SK-N-SH (cell line): ENCODE measurements at regions not wholly inside any gene's neighbourhood (a gene's known extent, or its start where the extent isn't known, plus 50 kb on each side); places are given as distances from the start of the nearest gene placed in this dataset.

Experiments
- CTCF ChIA-PET: fragments of 300-600, 350-600 bp; formaldehyde crosslinking; extraction: SDS; loops from one replicate; lab custom pipeline; 2021; lab: Yijun Ruan, JAX
- POLR2A ChIA-PET: fragments of 350-600 bp; sonication (Branson Sonifier 250); formaldehyde crosslinking; extraction: SDS; loops from one replicate; lab custom pipeline; 2020; ENCODE audit warnings: antibody characterized with exemption, inconsistent platforms; lab: Yijun Ruan, JAX
- DNase-seq: peaks from one replicate; pipeline ENCODE4 v3.0.0; 2012
- H2AFZ ChIP-seq: fragments of 200-600 bp; sonication (generic); 2 replicates; pipeline ENCODE4 v1.8.1; 2016; ENCODE audit warnings: antibody characterized with exemption, mild to moderate bottlenecking, low read depth
- H3F3A ChIP-seq: fragments of 200-600 bp; sonication (generic); replicated peaks from 2 replicates; pipeline ENCODE3; 2016; ENCODE audit warnings: antibody characterized with exemption, mild to moderate bottlenecking; ENCODE audit not compliant: insufficient read depth
- H3K27ac ChIP-seq, 2 experiments: fragments of 200-500 bp in 1 of 2; fragments of 200-600 bp in 1 of 2; sonication (Bioruptor generic) in 1 of 2; sonication (generic), shearing (Covaris generic) in 1 of 2; 2 replicates each; pipeline versions ENCODE4 v1.5.1 to v1.6.1; 2014 to 2016; ENCODE audit warnings: low read depth in 2 of 2, inconsistent platforms in 1 of 2, low read length in 1 of 2, mild to moderate bottlenecking in 1 of 2, mixed read lengths in 1 of 2
- H3K27me3 ChIP-seq: fragments of 200-600 bp; sonication (generic), shearing (Covaris generic); 2 replicates; pipeline ENCODE4 v1.6.1; 2016; ENCODE audit warnings: mixed run types; ENCODE audit not compliant: insufficient read depth
- H3K36me3 ChIP-seq, 2 experiments: fragments of 200-500 bp in 1 of 2; fragments of 200-600 bp in 1 of 2; sonication (Bioruptor generic) in 1 of 2; sonication (generic) in 1 of 2; replicated peaks in 1 of 2; 2 replicates each; pipeline versions ENCODE3 to v1.5.1; 2014 to 2016; ENCODE audit warnings: low read length in 1 of 2, mild to moderate bottlenecking in 1 of 2; ENCODE audit not compliant: insufficient read depth in 2 of 2, control insufficient read depth in 1 of 2
- H3K4me1 ChIP-seq, 2 experiments: fragments of 200-500 bp in 1 of 2; fragments of 200-600 bp in 1 of 2; sonication (Bioruptor generic) in 1 of 2; sonication (generic), shearing (Covaris generic) in 1 of 2; 2 replicates each; pipeline versions ENCODE4 v1.5.1 to v1.6.1; 2014 to 2016; ENCODE audit warnings: low read depth in 1 of 2, low read length in 1 of 2, mixed run types in 1 of 2; ENCODE audit not compliant: insufficient read depth in 2 of 2, control insufficient read depth in 1 of 2
- H3K4me2 ChIP-seq: fragments of 200-600 bp; sonication (generic), shearing (Covaris generic); 2 replicates; pipeline ENCODE4 v1.6.1; 2017; ENCODE audit warnings: mixed run types
- H3K4me3 ChIP-seq, 2 experiments: fragments of 200-500 bp in 1 of 2; fragments of 200-600 bp in 1 of 2; sonication (Bioruptor generic) in 1 of 2; sonication (generic), shearing (Covaris generic) in 1 of 2; 2 replicates each; pipeline versions ENCODE4 v1.5.1 to v1.8.1; 2014 to 2016; ENCODE audit warnings: low read depth in 2 of 2, inconsistent platforms in 1 of 2, low read length in 1 of 2, mild to moderate bottlenecking in 1 of 2, mixed read lengths in 1 of 2, moderate library complexity in 1 of 2
- H3K79me2 ChIP-seq: fragments of 200-600 bp; sonication (generic); 2 replicates; pipeline ENCODE4 v1.8.1; 2017; ENCODE audit warnings: mild to moderate bottlenecking; ENCODE audit not compliant: insufficient read depth
- H3K9ac ChIP-seq: fragments of 200-600 bp; sonication (generic); 2 replicates; pipeline ENCODE4 v1.6.1; 2017; ENCODE audit warnings: mixed run types
- H3K9me2 ChIP-seq: fragments of 200-600 bp; sonication (generic); 2 replicates; pipeline ENCODE4 v1.6.1; 2017; ENCODE audit warnings: mixed run types
- H3K9me3 ChIP-seq: fragments of 200-600 bp; sonication (generic); 2 replicates; pipeline ENCODE4 v1.6.1; 2017; ENCODE audit warnings: mixed run types, mild to moderate bottlenecking, moderate library complexity
- H4K20me1 ChIP-seq: fragments of 200-600 bp; sonication (generic); 2 replicates; pipeline ENCODE4 v1.6.1; 2017; ENCODE audit warnings: mild to moderate bottlenecking, mixed run types; ENCODE audit not compliant: insufficient read depth
- CHD2 ChIP-seq: fragments of 150-350 bp; IDR thresholded peaks from 2 replicates; pipeline ENCODE4 v1.6.1; 2018; ENCODE audit warnings: low read length; ENCODE audit not compliant: partially characterized antibody
- ELF1 ChIP-seq: IDR thresholded peaks from 2 replicates; pipeline ENCODE4 v1.4.0; 2012
- FOSL2 ChIP-seq: IDR thresholded peaks from 2 replicates; pipeline ENCODE4 v1.4.0; 2012; ENCODE audit warnings: low read depth, mild to moderate bottlenecking, moderate library complexity, borderline replicate concordance
- FOXJ3 ChIP-seq: sonication (generic); formaldehyde crosslinking; IDR thresholded peaks from 2 replicates; pipeline ENCODE4 v1.5.1; 2020; ENCODE audit warnings: mild to moderate bottlenecking, missing genetic modification reagents
- GABPA ChIP-seq: IDR thresholded peaks from 2 replicates; pipeline ENCODE4 v1.4.0; 2012; ENCODE audit warnings: low read depth, mild to moderate bottlenecking
- GATA2 ChIP-seq: sonication (generic); formaldehyde crosslinking; IDR thresholded peaks from 2 replicates; pipeline ENCODE4 v1.5.0; 2020; ENCODE audit warnings: mild to moderate bottlenecking, missing genetic modification reagents
- MAX ChIP-seq: IDR thresholded peaks from 2 replicates; pipeline ENCODE4 v1.4.0; 2012; ENCODE audit warnings: low read depth
- NFIC ChIP-seq: IDR thresholded peaks from 2 replicates; pipeline ENCODE4 v1.4.0; 2012; ENCODE audit warnings: borderline replicate concordance
- RAD21 ChIP-seq: IDR thresholded peaks from 2 replicates; pipeline ENCODE4 v1.6.1; 2012; ENCODE audit warnings: mild to moderate bottlenecking, low read length
- RCOR1 ChIP-seq: fragments of 150-350 bp; IDR thresholded peaks from 2 replicates; pipeline ENCODE4 v1.6.1; 2017; ENCODE audit warnings: antibody characterized with exemption, low read length
- SMC3 ChIP-seq: IDR thresholded peaks from 2 replicates; pipeline ENCODE4 v1.6.1; 2012; ENCODE audit warnings: low read depth, low read length, improper control_type of control experiment
- TEAD4 ChIP-seq: IDR thresholded peaks from 2 replicates; pipeline ENCODE4 v1.4.0; 2012; ENCODE audit warnings: mild to moderate bottlenecking, borderline replicate concordance; ENCODE audit not compliant: insufficient read depth
- USF2 ChIP-seq: fragments of 150-350 bp; IDR thresholded peaks from 2 replicates; pipeline ENCODE4 v1.6.1; 2017; ENCODE audit warnings: antibody characterized with exemption, low read length, low read depth, borderline replicate concordance
- YY1 ChIP-seq: IDR thresholded peaks from 2 replicates; pipeline ENCODE4 v1.4.0; 2012; ENCODE audit warnings: low read depth, mild to moderate bottlenecking
- ZBTB33 ChIP-seq: IDR thresholded peaks from 2 replicates; pipeline ENCODE4 v1.4.0; 2012; ENCODE audit warnings: low read depth, borderline replicate concordance
- WGBS: methylation state at CpG from one replicate; pipeline ENCODE4 v1.1.6; 2017; ENCODE audit warnings: low lambda C conversion rate; 5-methylcytosine and 5-hydroxymethylcytosine counted together

- Histone ChIP-seq H3K79me2 (no peaks in the 10 kb centered on the region), H3F3A (no peaks in the 10 kb centered on the region), H3K27ac (no peak overlapping the region), H3K9me3 (no peaks in the 10 kb centered on the region), H4K20me1 (no peaks in the 10 kb centered on the region), H3K27me3 (no peaks in the 10 kb centered on the region), H3K9ac (no peak overlapping the region), H2AFZ (peak overlapping the region; percentile 32; the same call in 1 of the 2 replicates), H3K4me3 (no peak overlapping the region), H3K4me2 (no peak overlapping the region), H3K9me2 (no peaks in the 10 kb centered on the region), H3K4me1 (no peaks in the 10 kb centered on the region; a peak in 1 of 4 replicates), H3K36me3 (no peaks in the 10 kb centered on the region)
- DNase-seq, result no peak
- ChIA-PET POLR2A (no interaction called here), CTCF (interaction anchor here (1.0 to 2.0 kb wide), 4 partner anchors 8 to 30 kb away, joined by 3 to 6 read pairs (median 4); no protein-coding TSS in a partner anchor)
- no peak for TF ChIP-seq RAD21
- no peak for TF ChIP-seq TEAD4
- TF ChIP-seq FOSL2, result no peak
- no peak for TF ChIP-seq SMC3
- TF ChIP-seq USF2, result no peak
- TF ChIP-seq ELF1, result no peak
- no peak for TF ChIP-seq ZBTB33
- no peak for TF ChIP-seq CHD2
- TF ChIP-seq NFIC, result no peak
- no peak for TF ChIP-seq YY1
- TF ChIP-seq FOXJ3 (CRISPR knock-in tag), result no peak
- TF ChIP-seq GATA2 (CRISPR knock-in tag), result no peak
- TF ChIP-seq RCOR1, result no peak
- no peak for TF ChIP-seq GABPA
- WGBS, result 29% methylated on average over 2 of the region's 2 CpGs
These were observed 479.4 kb downstream of the KCNT2 start for GRCh38 chr1:196128835-196129234.

- no peaks in the 10 kb centered on the region for H3F3A ChIP-seq
- H3K4me1 ChIP-seq, result no peaks in the 10 kb centered on the region
- no peak overlapping the region for H3K27ac ChIP-seq
- WGBS, result 88% methylated on average over 2 of the region's 2 CpGs
- DNase-seq, result no peak
- POLR2A ChIA-PET, result no interaction called here
- no peaks in the 10 kb centered on the region for H3K9me3 ChIP-seq
- no peaks in the 10 kb centered on the region for H3K9me2 ChIP-seq
- no peaks in the 10 kb centered on the region for H3K79me2 ChIP-seq
- H3K9ac ChIP-seq, result no peak overlapping the region
- H4K20me1 ChIP-seq, result no peaks in the 10 kb centered on the region
- H2AFZ ChIP-seq, result no peak overlapping the region
- H3K4me2 ChIP-seq, result no peak overlapping the region
- H3K27me3 ChIP-seq, result no peaks in the 10 kb centered on the region
- no peaks in the 10 kb centered on the region for H3K36me3 ChIP-seq
- CTCF ChIA-PET, result interaction anchor here (0.9 kb wide), 1 partner anchor 11 kb away, joined by 3 read pairs; no protein-coding TSS in a partner anchor
- H3K4me3 ChIP-seq, result no peak overlapping the region
- TF ChIP-seq MAX, result no peak
These were observed 487.1 kb downstream of the KCNT2 start for GRCh38 chr1:196121181-196121580.
